Limb (tissue), 2 donors: ENCODE measurements at regions not wholly inside any gene's neighbourhood (a gene's known extent, or its start where the extent isn't known, plus 50 kb on each side); places are given as distances from the start of the nearest gene placed in this dataset.

Experiments used
- DNase-seq, 2 donors: peaks; one replicate each; pipeline ENCODE4 v3.0.0-alpha.2; 2016; ENCODE audit errors: extremely low spot score in 2 of 2

- no peak for DNase-seq
Observed at GRCh38 chr12:91922139-91922538, 223.5 kb downstream of the BTG1 start.

DNA sequence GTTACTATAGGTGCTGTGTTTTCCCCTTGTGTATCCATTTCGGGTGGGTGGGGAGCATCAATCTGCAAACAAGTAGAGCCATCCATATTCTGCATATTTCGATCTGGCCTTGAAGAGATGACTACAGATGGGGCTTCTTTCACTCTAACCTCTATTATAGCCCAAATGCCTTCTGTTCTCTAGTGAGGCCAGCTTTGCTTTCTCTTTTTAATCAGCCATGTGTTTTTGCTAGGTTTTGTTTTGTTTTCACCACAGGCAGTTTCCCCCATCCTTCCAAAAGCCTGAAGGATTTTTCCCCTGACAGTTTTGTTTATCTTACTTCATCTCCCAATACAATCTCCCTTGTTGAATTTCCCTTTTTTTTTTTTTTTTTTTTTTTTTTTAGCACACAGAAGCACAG lies 224.1 kb downstream of the BTG1 start:
- DNase-seq, result no peak

GRCh38 chr12:91920741-91921140 lies 224.9 kb downstream of the BTG1 start:
- no peak for DNase-seq

DNA sequence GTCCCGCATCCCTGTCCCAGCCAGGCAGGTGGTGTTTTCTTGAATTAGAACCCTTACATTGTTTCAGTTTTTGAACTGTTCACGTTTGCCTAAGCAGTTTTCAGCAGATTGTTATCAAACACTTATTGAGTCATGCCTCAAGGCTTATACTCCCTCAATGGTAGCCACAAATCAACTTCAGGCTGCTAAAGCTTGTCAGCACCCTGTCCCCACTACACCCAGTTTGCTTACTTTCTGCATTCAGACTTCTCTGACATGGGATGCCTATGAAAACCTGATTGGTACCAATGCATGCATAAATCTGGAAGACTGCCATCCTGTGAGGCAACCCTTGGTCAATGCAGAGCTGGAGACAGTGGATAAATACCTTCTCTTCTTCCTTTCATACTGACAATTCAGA lies 225.4 kb downstream of the BTG1 start:
- DNase-seq, result no peak

DNA sequence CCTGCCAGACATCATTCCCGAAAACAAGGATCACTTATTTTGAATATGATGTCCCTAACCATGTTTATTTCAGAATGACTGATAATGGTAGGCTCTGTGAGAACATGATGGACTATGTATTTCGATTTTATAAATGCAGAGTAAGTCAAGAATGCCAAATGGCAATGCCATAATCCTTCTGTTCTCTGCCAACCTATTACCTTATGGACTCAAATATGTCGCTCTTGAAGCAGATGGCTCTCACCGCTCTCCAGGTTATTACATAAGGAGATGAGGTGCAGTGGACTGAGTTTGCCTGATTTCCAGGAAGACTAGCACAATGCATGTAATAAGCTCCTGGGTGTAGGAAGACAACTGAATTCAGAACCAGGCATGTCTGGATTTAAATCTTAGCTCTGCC lies 227.2 kb downstream of the BTG1 start:
- no peak for DNase-seq

GRCh38 chr12:91914701-91915100 lies 230.9 kb downstream of the BTG1 start:
- DNase-seq, result no peak

GRCh38 chr12:91913651-91914050 lies 232.0 kb downstream of the BTG1 start:
- DNase-seq, result no peak

DNA sequence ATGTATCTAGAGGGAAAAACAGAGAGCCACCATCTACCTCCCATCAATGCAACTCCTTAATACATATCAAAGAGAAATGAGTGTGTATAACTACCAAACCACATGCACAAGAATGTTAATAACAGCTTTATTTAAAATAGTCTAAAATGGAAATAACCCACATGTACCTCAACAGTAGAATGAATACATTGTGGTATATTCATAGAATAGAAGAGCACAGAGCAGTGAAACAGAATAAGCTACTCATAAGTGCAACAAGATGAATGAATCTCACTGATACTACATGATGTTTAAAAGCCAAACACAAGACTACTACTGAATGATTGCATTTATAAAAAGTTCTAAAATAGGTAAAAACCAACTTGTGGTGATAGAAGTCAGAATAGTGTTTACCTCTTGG lies 232.5 kb downstream of the BTG1 start:
- DNase-seq, result no peak

GRCh38 chr12:91912178-91912577 lies 233.5 kb downstream of the BTG1 start:
- no peak for DNase-seq

DNA sequence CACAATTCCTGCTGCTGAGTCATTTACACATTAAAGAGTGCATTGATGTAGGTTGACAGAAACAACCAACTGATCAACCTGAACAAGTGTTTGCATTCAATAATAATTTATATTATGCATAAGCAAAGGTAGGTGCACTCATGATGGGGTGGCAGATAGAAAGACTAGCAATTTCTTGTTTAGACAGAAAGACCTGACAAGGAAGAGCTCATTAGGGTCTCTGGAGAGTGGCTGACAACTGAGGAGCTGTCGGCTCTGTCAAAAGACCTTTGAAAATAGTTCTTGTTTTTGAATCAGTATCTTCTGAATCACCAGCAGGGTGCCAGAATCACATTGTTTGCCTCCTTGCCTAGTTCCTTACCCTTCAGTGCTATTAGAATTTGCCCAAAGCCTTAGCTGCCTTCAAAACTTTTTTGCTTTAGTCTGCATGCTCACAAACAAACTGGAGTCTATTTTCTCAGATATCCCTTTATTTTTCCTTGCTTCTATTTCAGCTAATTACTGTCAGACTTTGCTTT lies 234.7 kb downstream of the BTG1 start:
- DNase-seq, result no peak

- no peak for DNase-seq
Observed at GRCh38 chr12:91902860-91903683, 242.6 kb downstream of the BTG1 start.

- no peak for DNase-seq
Observed at GRCh38 chr12:91901381-91902074, 244.1 kb downstream of the BTG1 start.

DNA sequence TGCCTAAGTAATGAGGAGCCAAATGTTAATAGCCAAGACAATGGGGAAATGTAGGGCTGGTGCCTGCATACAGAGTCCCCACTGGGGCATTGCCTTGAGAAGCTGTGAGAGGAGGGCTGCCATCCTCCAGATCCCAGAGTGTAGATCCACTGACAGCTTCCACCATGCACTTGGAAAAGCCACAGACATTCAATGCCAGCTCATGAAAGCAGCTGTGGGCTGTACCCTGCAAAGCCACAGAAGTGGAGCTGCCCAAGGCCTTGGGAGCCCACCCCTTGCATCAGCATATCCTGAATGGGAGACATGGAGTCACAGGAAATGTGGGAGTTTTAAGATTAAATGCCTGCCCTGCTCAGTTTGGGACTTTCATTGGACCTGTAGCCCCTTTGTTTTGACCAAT lies 244.7 kb downstream of the BTG1 start:
- DNase-seq, result no peak

- DNase-seq, result no peak
Observed at GRCh38 chr12:91899056-91899455, 246.6 kb downstream of the BTG1 start.

GRCh38 chr12:91897025-91897515 lies 248.6 kb downstream of the BTG1 start:
- no peak for DNase-seq

- peak in 1 of 2 donors; percentile 43 for DNase-seq
Observed at GRCh38 chr12:91896286-91897024, 249.2 kb downstream of the BTG1 start.

DNA sequence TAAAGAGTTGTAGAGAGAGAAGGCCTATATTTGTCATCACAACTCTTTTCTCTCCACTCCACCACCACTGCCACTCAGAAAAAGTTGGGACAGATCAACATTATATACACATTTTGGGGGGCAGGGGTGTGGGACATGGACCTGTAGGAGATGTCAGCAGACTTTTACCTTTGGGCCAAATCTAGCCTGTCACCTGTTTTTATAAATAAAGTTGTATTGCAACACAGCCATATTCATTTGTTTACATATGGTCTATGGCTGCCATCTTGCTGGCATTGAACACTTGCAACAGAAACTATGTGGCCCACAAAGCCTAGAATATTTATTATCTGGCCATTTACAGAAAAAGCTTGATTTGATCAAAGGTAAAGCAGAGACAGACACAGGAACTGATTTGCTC lies 250.7 kb downstream of the BTG1 start:
- DNase-seq, result no peak

DNA sequence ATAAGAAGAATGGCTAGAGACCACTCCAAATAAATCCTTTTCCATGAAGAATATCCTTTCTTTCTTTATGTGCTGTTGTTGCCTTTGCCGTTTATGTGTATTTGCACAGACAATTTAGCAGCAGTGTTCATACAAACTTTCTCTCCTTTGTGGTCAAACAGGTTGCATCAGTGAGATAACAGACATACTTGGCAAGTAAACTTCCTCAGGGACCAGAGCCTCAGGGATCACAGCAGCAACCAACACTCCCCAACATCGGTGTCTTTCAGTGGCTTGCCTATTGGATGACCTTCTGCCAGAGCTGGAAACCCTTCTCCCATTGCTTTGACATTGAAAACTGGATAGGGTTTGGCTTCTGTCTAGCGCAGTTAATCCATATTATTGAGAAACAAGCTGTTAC lies 252.2 kb downstream of the BTG1 start:
- DNase-seq, result no peak

DNA sequence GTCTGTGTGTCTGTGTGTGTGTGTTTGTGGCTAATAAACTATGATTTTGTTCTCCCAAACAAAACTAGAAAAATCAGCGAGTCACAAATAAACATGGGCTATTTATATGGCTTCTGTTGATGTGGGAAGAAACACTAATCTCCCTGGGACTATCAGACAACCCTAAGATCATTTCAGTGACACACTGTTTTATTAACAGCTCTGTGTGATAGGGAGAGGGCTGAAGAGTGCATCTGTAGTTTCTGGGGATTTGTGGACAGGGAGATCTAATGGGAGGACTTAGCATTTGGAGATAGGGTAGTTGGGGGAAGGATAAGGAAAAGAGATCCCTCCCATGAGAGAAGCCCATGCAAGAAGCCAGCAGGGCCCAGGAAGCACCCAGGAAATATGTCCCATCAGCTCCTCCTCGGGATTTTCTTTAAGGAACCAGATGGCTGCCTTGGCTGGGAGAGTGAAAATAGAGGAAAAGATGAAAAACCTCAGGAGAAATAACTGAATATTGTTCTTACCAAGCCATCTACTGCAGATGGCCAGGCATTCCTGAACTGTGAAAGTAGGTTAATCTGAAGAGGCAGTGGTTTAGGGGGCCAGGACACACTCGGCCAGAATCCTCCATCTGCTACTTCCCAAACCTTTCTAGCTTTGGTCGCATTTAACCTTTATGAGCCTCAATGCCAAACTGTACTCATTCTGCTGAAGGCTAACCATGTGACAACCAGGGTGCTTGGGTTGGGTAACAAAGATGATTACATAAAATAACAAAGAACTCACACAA lies 253.4 kb downstream of the BTG1 start:
- no peak for DNase-seq

- DNase-seq, result no peak
Observed at GRCh38 chr12:91890742-91891141, 254.9 kb downstream of the BTG1 start.

GRCh38 chr12:91889910-91890309 lies 255.7 kb downstream of the BTG1 start:
- DNase-seq, result no peak
